HG03442 (cell line): ENCODE measurements at regions not wholly inside any gene's neighbourhood (a gene's known extent, or its start where the extent isn't known, plus 50 kb on each side); places are given as distances from the start of the nearest gene placed in this dataset.
"Not testable (repeated sequence)": the region's sequence is repeated elsewhere in the genome, so short reads cannot be mapped to it uniquely, and the experiment has no call there.

Experiments
- ATAC-seq: cut with Tn5 transposase; IDR thresholded peaks from one replicate; pipeline ENCODE4 v1.9.1; 2021; ENCODE audit warnings: mild to moderate bottlenecking, moderate library complexity; ENCODE audit not compliant: unreplicated experiment

DNA sequence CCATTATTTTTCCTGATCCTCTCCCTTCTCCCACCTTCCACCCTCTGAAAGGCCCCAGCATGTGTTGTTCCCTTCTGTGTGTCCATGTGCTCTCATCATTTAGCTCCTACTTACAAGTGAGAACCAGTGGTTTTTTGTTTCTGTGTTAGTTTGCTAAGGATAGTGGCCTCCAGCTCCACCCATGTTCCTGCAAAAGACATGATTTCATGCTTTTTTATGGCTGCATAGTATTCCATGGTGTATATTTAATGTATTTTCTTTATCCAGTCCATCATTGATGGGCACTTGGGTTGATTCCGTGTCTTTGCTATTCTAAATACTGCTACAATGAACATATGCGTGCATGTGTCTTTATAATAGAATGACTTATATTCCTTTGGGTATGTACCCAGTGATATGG is 89.4 kb upstream of the C1orf174 start:
- no peak for ATAC-seq

GRCh38 chr1:3992103-3992556 is 92.1 kb upstream of the C1orf174 start:
- ATAC-seq = no peak

- ATAC-seq = no peak
These were observed 92.7 kb upstream of the C1orf174 start for GRCh38 chr1:3992746-3993145.

DNA sequence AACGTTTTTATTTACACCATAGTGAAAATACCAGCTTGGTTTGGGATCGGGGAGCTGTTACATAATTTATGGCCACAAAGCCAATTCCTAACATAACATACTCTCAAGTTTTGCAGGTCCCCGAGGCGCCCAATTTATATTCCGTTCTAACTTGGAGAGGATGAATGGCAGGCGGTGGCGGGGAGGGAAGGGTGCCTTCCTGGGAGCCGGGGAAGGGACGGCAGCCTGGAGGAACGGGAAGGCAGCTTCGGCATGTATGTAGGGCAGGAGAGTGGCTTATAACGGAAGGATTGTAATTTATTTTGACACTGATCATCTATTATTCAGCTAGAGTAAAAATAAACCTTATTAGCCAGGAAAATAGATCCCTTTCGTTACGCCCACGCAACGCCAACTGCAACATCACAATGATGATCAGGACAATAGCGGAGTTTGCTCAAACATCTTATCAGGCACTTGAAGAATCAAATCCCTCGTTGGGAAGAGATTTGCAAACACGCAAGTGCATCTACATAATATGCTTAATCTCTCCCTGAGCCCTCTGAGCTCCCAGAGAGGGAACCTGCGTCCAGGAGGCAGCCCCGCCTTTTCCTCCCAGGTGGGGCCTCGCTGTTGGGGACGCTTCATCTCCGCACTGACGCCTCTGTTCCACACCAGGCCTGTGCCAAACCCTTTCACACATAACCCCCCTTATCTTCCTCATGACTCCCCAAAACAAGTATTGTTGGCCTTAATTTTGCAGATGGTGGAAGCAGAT is 93.7 kb upstream of the C1orf174 start:
- ATAC-seq = no peak

- no peak for ATAC-seq
These were observed 95.2 kb upstream of the C1orf174 start for GRCh38 chr1:3995141-3995780.

DNA sequence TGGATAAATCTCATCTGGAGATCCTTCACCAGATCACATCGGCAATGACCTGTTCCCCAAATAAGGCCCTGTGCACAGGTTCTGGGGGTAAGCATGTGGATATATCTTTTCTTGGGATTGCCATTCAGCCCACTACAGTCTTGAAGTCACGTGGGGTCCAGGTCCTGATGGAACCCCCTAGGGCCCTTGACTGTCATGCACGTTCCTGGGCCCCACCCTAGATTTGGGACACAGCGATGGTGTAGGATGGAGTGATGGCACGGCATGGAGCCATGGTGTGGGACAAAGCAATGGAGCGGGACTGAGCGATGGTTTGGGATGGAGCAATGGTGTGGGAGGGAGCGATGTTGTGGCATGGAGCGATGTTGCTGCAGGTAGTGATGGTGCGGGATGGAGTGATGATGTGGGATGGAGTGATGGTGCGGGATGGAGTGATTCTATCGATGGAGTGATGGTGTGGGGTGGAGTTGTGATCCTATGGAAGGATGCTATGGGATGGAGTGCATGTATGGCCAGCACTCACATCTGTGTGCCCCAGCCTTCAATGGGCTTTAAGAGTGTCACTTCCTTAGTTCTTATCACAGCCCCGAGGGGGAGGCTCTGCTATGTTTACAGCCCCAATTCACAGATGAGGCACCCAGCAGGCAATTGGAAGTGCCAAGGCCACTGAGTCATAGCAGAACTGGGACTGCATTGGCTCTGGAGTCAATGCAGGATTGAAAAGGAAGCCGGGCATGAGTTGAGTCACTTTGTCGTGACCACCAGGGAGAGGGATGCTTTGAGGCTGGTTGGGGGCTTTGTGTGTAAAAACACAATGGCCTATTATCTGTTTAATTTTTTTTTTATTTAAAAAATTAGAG is 97.0 kb upstream of the C1orf174 start:
- no peak for ATAC-seq

GRCh38 chr1:3998086-3998485 is 98.0 kb upstream of the C1orf174 start:
- no peak for ATAC-seq

- ATAC-seq = not testable (repeated sequence)
These were observed 99.4 kb upstream of the C1orf174 start for GRCh38 chr1:3999514-3999913.

- ATAC-seq = no peak
These were observed 100.1 kb upstream of the C1orf174 start for GRCh38 chr1:3999941-4000735.

GRCh38 chr1:4000811-4001251 is 100.8 kb upstream of the C1orf174 start:
- no peak for ATAC-seq

DNA sequence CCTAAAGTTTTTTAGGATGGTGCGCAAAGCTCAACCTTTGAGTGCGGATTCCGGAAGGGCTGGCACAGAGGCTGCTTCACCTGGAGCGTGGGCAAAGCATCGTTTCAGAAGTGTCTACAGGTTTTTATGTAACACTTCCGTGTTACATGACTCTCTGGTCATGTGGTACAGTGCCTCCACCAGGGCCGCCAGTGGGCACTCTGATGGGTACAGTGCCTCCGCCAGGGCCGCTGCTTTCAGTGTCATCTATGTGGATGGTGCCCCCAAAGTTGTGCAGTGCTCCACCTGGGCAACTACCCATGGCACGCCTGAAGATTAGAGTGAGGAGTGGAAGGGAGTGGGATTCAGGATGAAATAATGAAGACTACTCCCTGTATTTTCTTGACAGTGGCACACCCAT is 101.4 kb upstream of the C1orf174 start:
- ATAC-seq = no peak

DNA sequence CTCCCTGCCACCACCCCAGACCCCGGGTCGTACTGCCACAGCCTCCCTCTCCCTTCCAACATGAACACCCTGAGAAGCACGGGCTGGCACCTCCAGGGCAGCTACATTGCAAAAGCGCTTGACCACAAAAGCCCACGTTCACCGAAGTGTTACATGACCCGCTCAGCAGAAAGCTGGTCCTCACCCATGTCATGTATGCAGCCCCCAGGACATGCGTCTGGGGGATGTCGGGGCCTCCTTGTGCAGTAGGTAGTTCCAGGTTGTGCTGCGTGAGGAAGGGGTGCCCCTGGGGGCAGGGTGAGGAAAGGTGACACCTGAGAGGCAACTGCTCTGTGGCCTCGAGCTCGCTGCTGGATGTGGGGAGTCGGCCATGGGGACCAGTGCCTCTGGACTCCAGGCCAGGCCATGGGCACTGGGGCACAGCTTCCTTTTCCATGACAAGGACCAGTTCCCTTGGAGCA is 102.0 kb upstream of the C1orf174 start:
- ATAC-seq = no peak

- ATAC-seq = no peak
These were observed 102.7 kb upstream of the C1orf174 start for GRCh38 chr1:4002741-4003140.

- no peak for ATAC-seq
These were observed 103.9 kb upstream of the C1orf174 start for GRCh38 chr1:4003846-4004505.

- no peak for ATAC-seq
These were observed 104.8 kb upstream of the C1orf174 start for GRCh38 chr1:4004635-4005430.

DNA sequence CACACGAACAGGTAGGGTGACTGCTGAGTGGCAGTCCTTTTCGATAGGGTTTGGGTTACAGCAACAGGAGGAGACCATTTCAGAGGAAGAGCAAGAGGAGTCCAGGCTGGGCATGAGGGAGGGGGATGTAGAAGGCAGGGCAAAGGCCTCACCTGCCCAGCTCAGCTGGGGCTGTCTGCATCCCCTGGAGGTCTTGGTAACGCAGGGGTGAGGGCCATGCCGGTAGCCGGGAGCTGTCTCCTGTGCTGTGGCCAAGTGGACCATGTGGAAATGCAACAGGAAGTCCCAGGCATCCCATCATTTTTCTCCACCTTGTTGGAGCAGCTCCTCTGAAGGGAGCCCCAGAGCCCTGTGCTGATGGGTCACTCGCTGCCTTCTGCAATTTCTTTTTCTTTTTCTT is 105.4 kb upstream of the C1orf174 start:
- ATAC-seq = no peak

DNA sequence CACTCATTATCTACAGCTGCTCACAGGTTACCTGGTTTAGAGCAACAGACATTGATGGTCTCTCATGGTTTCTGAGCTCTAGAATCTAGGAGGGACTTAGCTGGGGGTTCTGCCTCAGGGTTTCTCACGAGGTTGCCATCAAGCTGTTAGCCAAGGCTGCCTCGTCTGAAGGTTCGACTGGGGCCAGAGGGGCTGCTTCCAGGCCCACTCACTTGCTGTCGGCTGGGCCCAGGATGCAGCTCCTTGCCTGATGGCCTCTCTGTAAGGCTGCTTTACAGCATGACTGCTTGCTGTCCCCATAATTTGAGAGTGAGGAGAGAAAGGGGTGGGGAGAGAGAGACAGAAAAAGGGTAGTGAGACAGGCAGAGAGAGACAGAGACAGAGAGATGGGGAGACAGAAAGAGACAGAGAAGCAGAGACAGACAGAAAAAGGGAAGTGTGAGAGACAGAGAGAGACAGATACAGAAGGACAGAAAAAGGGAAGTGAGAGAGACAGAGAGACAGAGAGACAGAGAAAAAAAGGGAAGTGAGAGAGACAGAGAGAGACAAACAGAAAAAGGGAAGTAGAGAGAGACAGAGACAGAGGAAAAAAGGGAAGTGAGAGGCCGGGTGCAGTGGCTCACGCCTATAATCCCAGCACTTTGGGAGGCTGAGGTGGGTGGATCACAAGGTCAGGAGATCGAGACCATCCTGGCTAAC is 106.8 kb upstream of the C1orf174 start:
- ATAC-seq = no peak

- no peak for ATAC-seq
These were observed 110.2 kb upstream of the C1orf174 start for GRCh38 chr1:4010284-4010683.
